ENCODE measurements at regions not wholly inside any gene's neighbourhood (a gene's known extent, or its start where the extent isn't known, plus 50 kb on each side); places are given as distances from the start of the nearest gene placed in this dataset.
"Not testable (repeated sequence)": the region's sequence is repeated elsewhere in the genome, so short reads cannot be mapped to it uniquely, and the experiment has no call there.

DNA sequence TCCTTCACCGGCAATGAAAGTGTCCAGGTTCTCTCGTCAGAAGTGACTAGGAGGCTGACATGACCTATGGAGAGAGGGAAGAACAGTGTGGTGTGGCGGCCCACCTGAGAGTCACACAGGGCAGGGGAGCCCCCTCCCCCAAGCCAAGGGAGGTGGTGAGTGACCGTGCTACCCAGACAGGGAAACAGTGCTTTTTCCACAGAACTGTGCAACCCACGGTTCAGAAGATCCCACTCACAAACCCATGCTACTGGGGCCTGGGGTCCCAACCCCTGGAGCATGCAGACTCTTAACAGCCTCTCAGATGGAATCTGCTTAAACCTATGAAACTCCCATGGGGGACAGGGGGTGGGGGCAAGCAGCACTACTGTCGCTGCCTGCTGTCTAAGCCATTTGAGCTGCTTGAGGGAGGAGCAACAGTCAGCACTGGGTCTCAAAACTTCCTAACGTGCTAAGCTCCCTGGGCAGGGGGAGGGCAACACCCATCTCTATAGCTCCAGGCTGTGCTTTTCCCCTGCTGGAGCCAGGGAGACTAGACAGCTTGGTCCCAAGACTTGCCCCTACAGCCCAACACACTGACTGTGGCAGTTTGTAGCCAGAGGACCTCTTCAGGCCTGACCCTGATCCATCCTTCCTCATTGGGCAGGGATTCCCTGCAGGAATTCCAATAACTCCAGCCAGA, 850.4 kb upstream of the AADAT start:
- no peak for DNase-seq

DNA sequence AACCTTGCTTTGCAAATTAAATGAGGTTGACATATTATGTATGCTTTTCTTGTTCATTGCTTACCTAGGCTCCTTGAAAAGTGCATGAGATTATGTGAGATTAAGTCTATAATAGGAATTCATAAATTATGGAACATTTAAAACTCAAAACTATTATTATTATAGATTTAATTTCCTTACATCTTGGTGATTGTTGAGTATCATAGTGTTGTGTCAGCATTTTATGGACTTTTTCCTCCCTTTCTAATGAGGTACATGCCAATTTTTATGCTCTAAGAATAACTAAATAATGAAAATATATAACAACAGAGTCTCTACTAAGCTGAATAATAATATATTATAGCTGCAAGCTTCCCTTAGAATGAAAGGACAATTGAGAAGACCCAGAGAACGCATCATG, 848.8 kb upstream of the AADAT start:
- no peak for DNase-seq

GRCh38 chr4:170931321-170931720, 841.6 kb upstream of the AADAT start:
- no peak for DNase-seq

DNA sequence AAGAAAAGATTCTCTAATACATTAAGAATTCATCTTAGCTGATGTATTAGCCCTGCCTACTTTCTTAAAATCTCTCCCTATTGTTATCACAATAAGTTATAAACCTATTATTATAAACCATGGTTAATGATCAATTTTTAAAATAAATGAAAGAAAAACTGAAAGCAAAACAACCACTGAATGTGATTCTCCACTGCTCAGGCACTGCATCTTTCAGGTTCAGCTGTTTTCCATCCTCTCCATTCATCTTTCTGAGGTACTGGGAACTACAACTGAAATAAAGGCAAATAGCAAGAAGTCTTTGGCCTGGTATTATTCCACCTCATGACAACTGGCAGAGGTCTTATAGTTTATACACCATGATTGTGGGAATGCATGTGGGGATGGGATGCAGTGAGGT, 798.9 kb upstream of the AADAT start:
- DNase-seq = no peak

GRCh38 chr4:170887396-170887795, 797.6 kb upstream of the AADAT start:
- DNase-seq = no peak

DNA sequence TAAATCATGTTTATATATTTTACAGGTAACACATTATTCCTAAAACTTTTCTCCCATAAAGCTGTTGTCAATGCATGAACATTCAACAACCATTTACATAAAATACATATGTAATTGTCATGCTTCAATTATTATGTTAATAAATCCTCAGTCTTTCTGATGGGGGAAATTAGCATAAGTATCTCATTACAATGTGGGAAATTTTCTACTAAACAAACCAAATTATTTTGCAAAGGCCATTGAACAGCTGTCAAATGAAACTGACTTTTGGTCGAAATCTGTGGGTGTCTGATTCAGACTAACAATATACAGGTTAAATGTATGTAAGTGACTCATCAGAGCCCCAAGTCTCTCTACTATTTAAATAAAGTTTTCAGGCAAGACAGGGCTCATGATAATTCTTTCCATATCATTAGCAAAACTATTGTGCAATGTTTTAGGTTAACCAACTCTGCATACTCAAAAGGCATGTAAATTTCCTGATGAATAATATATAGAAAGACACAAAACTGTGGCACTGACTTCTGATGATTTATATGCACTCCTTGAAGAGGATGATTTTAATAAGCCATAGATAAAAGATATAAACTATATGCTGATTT, 795.3 kb upstream of the AADAT start:
- DNase-seq = no peak

DNA sequence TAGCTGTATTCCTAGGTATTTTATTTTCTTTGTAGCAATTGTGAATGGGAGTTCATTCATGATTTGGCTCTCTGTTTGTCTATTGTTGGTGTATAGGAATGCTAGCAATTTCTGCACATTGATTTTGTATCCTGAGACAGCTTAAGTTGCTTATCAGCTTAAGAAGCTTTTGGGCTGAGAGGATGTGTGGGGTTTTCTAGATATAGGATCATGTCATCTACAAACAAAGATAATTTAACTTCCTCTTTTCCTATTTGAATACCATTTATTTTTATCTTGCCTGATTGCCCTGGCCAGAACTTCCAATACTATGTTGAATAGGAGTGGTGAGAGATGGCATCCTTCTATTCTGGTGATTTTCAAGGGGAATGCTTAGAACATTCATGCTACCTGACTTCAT, 791.9 kb upstream of the AADAT start:
- not testable (repeated sequence) for DNase-seq

GRCh38 chr4:170875868-170876267, 786.1 kb upstream of the AADAT start:
- no peak for DNase-seq

GRCh38 chr4:170872794-170873193, 783.0 kb upstream of the AADAT start:
- DNase-seq = no peak

GRCh38 chr4:170868170-170868569, 778.4 kb upstream of the AADAT start:
- no peak for DNase-seq

DNA sequence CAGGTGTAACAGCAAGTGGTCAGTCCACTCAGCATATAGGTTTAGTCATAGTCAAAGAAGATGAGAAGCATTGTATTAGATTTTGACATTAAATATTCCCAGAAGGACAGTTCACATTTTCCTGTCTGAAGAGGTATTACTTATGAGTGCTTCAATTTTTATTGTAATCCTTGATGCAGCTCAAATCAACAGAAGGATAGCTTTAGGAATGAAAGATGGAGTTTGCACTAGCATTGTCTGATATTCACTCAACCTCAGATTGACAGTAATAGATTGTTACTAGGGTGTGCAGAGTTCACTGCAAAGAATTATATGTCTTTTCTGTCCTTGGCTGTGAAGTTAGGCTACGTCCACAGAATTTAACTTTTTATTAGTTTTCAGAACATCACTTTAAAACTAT, 764.3 kb upstream of the AADAT start:
- DNase-seq = no peak

- no peak for DNase-seq
These were observed 763.8 kb upstream of the AADAT start for GRCh38 chr4:170853422-170854021.

GRCh38 chr4:170849969-170850368, 760.2 kb upstream of the AADAT start:
- DNase-seq = no peak

- DNase-seq = no peak
These were observed 738.0 kb upstream of the AADAT start for GRCh38 chr4:170827562-170828274.

GRCh38 chr4:170818786-170819185, 729.0 kb upstream of the AADAT start:
- DNase-seq = no peak

- DNase-seq = no peak
These were observed 715.6 kb upstream of the AADAT start for GRCh38 chr4:170805352-170805751.

DNA sequence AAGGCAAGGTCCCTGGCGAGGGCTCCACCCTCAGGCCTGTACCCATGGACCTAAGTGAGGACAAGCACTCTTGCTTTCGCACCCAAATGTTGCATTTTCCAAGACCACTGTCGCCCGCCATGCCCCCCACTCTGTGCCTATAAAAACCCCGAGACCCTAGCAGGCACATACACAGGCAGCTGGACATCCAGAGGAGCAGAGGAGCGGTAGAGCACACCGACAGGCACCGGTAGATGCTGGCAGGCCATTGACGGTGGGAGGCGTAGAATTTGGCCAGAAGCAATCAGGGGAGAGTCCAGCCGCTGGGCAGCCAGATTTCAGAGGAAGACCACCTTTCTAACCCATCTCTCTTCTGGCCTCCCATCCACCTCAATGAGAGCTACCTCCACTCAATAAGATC, 715.2 kb upstream of the AADAT start:
- no peak for DNase-seq

GRCh38 chr4:170803492-170803891, 713.7 kb upstream of the AADAT start:
- DNase-seq = no peak

GRCh38 chr4:170801771-170802170, 712.0 kb upstream of the AADAT start:
- no peak for DNase-seq

DNA sequence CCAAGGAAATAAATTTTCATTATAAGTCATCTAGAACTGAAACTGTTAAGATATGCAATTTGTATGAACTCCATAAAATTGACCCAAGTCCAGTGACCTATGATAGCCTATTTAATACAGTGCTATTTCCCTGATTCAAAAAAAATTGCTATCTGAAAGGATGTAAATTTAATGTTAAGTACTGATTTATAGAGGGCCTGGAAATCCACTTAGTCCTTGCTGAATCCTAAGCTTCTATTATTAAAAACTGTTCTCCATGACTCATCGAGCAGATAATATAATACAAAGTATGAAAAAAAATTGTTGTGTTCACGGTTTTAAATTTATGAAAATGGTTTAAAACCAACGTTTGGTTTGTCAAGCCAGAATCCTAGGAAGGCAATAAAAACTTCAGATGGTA, 704.8 kb upstream of the AADAT start:
- DNase-seq = no peak

GRCh38 chr4:170788540-170789051, 698.8 kb upstream of the AADAT start:
- DNase-seq = not testable (repeated sequence)

- no peak for DNase-seq
These were observed 687.9 kb upstream of the AADAT start for GRCh38 chr4:170777663-170778062.

DNA sequence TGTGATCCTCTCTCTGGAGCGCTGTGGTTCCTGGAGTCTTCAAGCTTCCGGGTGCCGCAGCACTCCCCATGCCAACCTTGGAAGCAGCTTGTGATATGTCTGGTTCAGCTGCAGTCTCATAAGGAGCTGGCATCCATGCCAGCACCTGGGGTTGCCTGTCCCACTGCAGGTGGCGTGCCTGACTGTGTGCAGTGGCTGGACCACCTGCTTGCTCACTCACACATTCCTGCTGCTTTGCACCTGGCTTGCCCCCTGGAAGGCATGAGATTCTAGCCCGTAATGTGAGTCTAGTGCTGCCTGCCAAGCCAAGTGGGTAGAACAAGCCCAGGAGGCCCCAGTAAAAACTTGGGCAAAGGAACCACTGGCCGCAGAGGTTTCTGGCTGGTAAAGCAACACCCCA, 687.2 kb upstream of the AADAT start:
- DNase-seq = no peak

GRCh38 chr4:170775851-170776250, 686.1 kb upstream of the AADAT start:
- DNase-seq = no peak
